T-helper 17 cell (primary cell): ENCODE measurements at regions not wholly inside any gene's neighbourhood (a gene's known extent, or its start where the extent isn't known, plus 50 kb on each side); places are given as distances from the start of the nearest gene placed in this dataset.

Experiments used
- ATAC-seq: fragments of 150-1000 bp; cut with Tn5 transposase; 2 replicates; pipeline ENCODE4 v1.10.0; 2021; ENCODE audit warnings: mild to moderate bottlenecking, moderate library complexity
- DNase-seq, 3 donors: peaks; one replicate each; pipeline versions ENCODE4 v3.0.0 to v3.0.0-alpha.2; 2020 to 2021
- H3K9me3 ChIP-seq: one replicate; pipeline ENCODE4 v1.7.0; 2013; ENCODE audit warnings: low read length, mild to moderate bottlenecking; ENCODE audit not compliant: control insufficient read depth, poor library complexity, severe bottlenecking
- H3K27ac Mint-ChIP-seq: one replicate; pipeline ENCODE4 v1.8.0; 2022; ENCODE audit warnings: mild to moderate bottlenecking, moderate library complexity, mixed read lengths
- H3K27me3 Mint-ChIP-seq: one replicate; pipeline ENCODE4 v1.8.0; 2022; ENCODE audit warnings: mixed read lengths
- H3K36me3 Mint-ChIP-seq: one replicate; pipeline ENCODE4 v1.8.0; 2022; ENCODE audit warnings: low read depth, mixed read lengths
- H3K4me1 Mint-ChIP-seq: one replicate; pipeline ENCODE4 v1.8.0; 2022; ENCODE audit warnings: mild to moderate bottlenecking, mixed read lengths
- H3K4me3 Mint-ChIP-seq: one replicate; pipeline ENCODE4 v1.8.0; 2022; ENCODE audit warnings: mild to moderate bottlenecking, moderate library complexity, mixed read lengths

- DNase-seq (no peak), ATAC-seq (no peak)
- no peaks in the 10 kb centered on the region for H3K4me1 Mint-ChIP-seq
- no peaks in the 10 kb centered on the region for H3K36me3 Mint-ChIP-seq
- no peak overlapping the region for H3K27ac Mint-ChIP-seq
- no peaks in the 10 kb centered on the region for H3K27me3 Mint-ChIP-seq
- H3K9me3 ChIP-seq, result no peaks in the 10 kb centered on the region
- H3K4me3 Mint-ChIP-seq, result no peak overlapping the region
Measured at GRCh38 chr7:41277561-41277960, 425.3 kb downstream of the INHBA start.

DNA sequence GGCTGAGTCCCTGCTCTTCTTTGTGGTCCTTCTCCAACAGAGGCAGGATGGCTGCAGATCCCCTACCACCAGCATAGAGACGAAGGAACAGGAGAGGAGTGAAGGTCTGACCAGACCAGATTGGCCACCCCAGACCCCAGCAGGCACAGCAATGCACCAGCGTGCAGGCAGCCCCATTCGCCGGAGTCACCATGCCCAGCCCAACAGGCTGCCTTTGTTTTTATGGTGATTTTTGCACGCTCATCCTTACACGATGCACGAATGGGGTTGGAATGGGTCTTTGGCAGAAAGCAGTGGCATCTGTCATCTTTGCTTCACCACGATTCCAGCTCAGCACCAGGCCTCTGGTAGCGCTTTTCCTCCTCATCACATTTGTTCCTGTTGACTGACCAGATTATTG, 427.6 kb downstream of the INHBA start:
- ATAC-seq (no peak), DNase-seq (no peak)
- H3K4me3 Mint-ChIP-seq, result no peak overlapping the region
- H3K9me3 ChIP-seq, result no peaks in the 10 kb centered on the region
- H3K27me3 Mint-ChIP-seq, result no peaks in the 10 kb centered on the region
- H3K27ac Mint-ChIP-seq, result no peak overlapping the region
- H3K36me3 Mint-ChIP-seq, result no peaks in the 10 kb centered on the region
- no peaks in the 10 kb centered on the region for H3K4me1 Mint-ChIP-seq

DNA sequence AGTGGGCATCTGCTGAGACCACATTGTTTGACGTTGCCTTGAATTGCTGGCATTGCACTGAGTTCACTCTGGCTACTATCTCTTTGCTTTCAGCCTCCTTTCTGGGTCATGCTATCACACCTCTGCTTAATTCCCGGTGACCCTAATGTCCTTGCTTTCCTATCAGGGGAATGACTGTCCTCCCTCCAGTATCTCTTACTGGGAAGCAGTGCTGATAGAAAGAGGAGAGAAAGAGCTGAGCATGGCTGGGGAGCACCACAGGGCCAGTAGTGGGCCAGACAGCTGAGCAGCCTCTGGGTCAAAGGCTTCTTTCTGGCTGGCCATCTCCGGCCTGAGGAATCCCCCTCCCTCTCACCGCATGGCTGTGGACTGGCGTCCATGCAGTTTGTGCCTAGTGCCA, 428.7 kb downstream of the INHBA start:
- Mint-ChIP-seq H3K27me3 (no peaks in the 10 kb centered on the region), H3K4me3 (no peak overlapping the region), H3K36me3 (no peaks in the 10 kb centered on the region), H3K4me1 (no peaks in the 10 kb centered on the region), H3K27ac (no peak overlapping the region)
- H3K9me3 ChIP-seq, result no peaks in the 10 kb centered on the region
- ATAC-seq (no peak), DNase-seq (no peak)

- no peaks in the 10 kb centered on the region for H3K9me3 ChIP-seq
- ATAC-seq (no peak), DNase-seq (no peak)
- Mint-ChIP-seq H3K36me3 (no peaks in the 10 kb centered on the region), H3K27ac (no peak overlapping the region), H3K27me3 (no peaks in the 10 kb centered on the region), H3K4me3 (no peak overlapping the region), H3K4me1 (no peaks in the 10 kb centered on the region)
Measured at GRCh38 chr7:41272664-41273063, 430.2 kb downstream of the INHBA start.

DNA sequence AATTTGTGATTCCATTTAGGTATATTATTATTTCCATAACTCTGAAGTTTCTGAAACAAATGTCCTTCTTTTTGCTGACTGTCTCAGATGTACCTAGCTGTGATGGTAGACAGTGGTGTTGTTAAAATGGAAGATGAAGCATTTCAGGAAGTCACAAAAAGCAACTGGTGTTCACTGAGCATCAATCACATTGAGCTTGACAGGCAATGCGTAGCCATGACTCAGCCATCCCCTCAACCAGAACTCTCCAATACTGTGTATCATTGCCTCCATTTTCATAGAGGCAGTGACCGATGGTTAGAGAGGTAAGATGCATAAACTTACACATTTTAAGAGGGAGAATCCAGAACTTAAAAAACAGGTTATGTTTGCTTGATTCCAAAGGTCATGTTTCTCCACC, 434.0 kb downstream of the INHBA start:
- H3K9me3 ChIP-seq, result no peaks in the 10 kb centered on the region
- Mint-ChIP-seq H3K4me1 (no peaks in the 10 kb centered on the region), H3K36me3 (no peaks in the 10 kb centered on the region), H3K4me3 (no peak overlapping the region), H3K27ac (no peak overlapping the region), H3K27me3 (no peaks in the 10 kb centered on the region)
- DNase-seq, result no peak
- no peak for ATAC-seq

DNA sequence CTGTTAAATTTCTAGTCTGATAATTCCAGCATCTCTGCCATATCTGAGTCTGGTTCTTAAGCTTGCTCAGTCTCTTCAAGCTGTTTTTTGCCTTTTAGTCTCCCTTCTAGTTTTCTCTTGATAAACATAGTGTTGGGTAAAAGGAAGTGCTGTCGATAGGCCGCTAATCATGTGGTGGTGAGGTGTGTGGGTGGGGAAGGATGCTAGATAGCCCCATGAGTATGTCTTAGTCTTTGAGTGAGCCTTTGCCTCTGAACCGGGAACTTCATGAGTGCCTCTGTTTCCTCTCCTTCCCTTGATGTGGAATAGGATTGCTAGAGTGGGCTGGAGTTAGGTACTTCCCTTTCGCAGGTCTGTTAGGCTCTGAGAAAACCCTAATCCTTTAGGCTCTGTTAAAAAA, 441.8 kb downstream of the INHBA start:
- H3K27me3 Mint-ChIP-seq, result no peaks in the 10 kb centered on the region
- no peak for ATAC-seq
- no peaks in the 10 kb centered on the region for H3K4me1 Mint-ChIP-seq
- H3K27ac Mint-ChIP-seq, result no peak overlapping the region
- no peak overlapping the region for H3K4me3 Mint-ChIP-seq
- H3K36me3 Mint-ChIP-seq, result no peaks in the 10 kb centered on the region
- DNase-seq, result no peak
- H3K9me3 ChIP-seq, result no peaks in the 10 kb centered on the region

- H3K4me1 Mint-ChIP-seq, result no peaks in the 10 kb centered on the region
- H3K4me3 Mint-ChIP-seq, result no peak overlapping the region
- H3K27ac Mint-ChIP-seq, result no peak overlapping the region
- H3K36me3 Mint-ChIP-seq, result no peaks in the 10 kb centered on the region
- no peaks in the 10 kb centered on the region for H3K9me3 ChIP-seq
- no peak for ATAC-seq
- no peak for DNase-seq
- no peaks in the 10 kb centered on the region for H3K27me3 Mint-ChIP-seq
Measured at GRCh38 chr7:41257660-41258059, 445.2 kb downstream of the INHBA start.

GRCh38 chr7:41256186-41256945, 446.5 kb downstream of the INHBA start:
- no peaks in the 10 kb centered on the region for H3K36me3 Mint-ChIP-seq
- ATAC-seq (no peak), DNase-seq (no peak)
- no peak overlapping the region for H3K4me3 Mint-ChIP-seq
- H3K9me3 ChIP-seq, result no peaks in the 10 kb centered on the region
- H3K4me1 Mint-ChIP-seq, result no peaks in the 10 kb centered on the region
- no peaks in the 10 kb centered on the region for H3K27me3 Mint-ChIP-seq
- H3K27ac Mint-ChIP-seq, result no peak overlapping the region

GRCh38 chr7:41255716-41256115, 447.2 kb downstream of the INHBA start:
- Mint-ChIP-seq H3K36me3 (no peaks in the 10 kb centered on the region), H3K4me3 (no peak overlapping the region), H3K27me3 (no peaks in the 10 kb centered on the region), H3K4me1 (no peaks in the 10 kb centered on the region), H3K27ac (no peak overlapping the region)
- no peak for ATAC-seq
- no peak for DNase-seq
- no peaks in the 10 kb centered on the region for H3K9me3 ChIP-seq

DNA sequence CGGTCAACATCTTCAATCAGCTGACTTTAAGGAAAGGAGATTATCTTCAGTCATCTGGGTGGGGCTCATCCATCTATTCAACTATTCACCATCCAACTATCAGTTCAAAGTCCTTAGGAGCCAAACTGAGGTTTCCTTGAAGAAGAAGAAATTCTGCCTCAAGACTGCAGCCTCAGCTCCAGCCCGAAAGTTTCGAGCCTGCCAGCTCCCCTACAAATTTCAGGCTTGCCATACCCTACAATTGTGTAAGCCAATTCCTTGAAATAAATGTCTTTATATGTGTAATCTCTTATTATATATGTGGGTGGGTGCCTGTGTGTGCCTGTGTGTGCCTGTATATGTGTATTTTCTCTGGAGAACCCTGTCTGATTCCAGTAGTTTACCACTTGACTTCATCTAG, 447.8 kb downstream of the INHBA start:
- no peak for DNase-seq
- no peaks in the 10 kb centered on the region for H3K4me1 Mint-ChIP-seq
- no peak for ATAC-seq
- H3K9me3 ChIP-seq, result no peaks in the 10 kb centered on the region
- H3K27ac Mint-ChIP-seq, result no peak overlapping the region
- H3K36me3 Mint-ChIP-seq, result no peaks in the 10 kb centered on the region
- H3K4me3 Mint-ChIP-seq, result no peak overlapping the region
- no peaks in the 10 kb centered on the region for H3K27me3 Mint-ChIP-seq

- H3K36me3 Mint-ChIP-seq, result no peaks in the 10 kb centered on the region
- DNase-seq (no peak), ATAC-seq (no peak)
- no peak overlapping the region for H3K27ac Mint-ChIP-seq
- H3K9me3 ChIP-seq, result no peaks in the 10 kb centered on the region
- no peak overlapping the region for H3K4me3 Mint-ChIP-seq
- H3K27me3 Mint-ChIP-seq, result no peaks in the 10 kb centered on the region
- no peaks in the 10 kb centered on the region for H3K4me1 Mint-ChIP-seq
Measured at GRCh38 chr7:41252957-41253356, 449.9 kb downstream of the INHBA start.

DNA sequence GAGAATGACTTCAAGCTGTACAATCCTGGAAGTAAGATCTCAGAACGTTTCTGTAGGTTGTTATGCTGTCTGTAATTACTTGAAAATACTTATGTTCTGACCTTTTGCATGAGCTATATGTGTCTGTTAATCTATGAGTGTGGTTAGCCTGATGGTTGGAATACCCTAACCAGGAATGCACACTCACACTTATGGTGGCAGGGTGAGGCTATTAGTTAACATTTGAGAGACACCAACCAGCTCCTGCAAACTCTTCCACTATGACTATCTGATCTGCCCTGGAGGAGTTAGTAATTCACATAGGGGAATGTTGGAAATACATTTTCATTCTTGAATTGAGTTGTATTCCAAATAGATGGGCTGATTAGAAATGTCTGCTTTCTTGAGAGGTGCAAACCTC, 450.3 kb downstream of the INHBA start:
- Mint-ChIP-seq H3K36me3 (no peaks in the 10 kb centered on the region), H3K4me1 (no peaks in the 10 kb centered on the region), H3K27me3 (no peaks in the 10 kb centered on the region), H3K4me3 (no peak overlapping the region), H3K27ac (no peak overlapping the region)
- DNase-seq (no peak), ATAC-seq (no peak)
- no peaks in the 10 kb centered on the region for H3K9me3 ChIP-seq

DNA sequence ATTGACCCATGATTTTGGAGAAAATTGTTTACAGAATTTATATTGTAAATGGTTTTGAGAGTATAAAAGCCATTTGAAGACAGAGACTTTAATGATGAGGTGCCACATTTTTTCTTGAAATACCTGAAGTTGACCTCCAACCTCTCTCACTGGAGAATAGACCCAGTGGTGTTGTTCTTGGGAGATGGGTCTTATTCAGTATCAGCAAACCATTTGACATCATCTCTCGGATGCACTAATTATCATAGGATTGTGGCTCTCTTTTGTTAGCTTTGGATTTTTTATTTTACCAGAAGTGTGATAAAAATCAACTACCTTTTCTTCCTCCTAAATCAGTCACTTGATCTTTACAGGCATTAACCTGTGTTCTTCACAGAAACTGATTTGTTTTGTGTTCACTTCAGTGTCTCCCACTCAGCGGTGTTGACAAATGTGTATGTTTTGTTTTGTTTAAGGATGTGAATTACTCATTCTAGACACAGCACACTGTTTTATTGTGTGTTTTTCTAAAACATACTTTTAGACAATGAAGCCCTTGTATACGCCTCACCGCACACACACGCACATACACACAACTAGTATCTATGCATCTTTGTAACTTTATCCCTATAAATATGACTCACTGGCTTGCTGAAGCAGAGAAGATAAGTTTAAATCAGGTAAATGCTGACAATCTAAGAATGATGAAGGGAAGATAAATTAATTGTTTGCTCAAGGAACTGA, 455.6 kb downstream of the INHBA start:
- H3K4me3 Mint-ChIP-seq, result no peak overlapping the region
- ATAC-seq, result no peak
- H3K27me3 Mint-ChIP-seq, result no peaks in the 10 kb centered on the region
- no peak for DNase-seq
- H3K36me3 Mint-ChIP-seq, result no peaks in the 10 kb centered on the region
- H3K27ac Mint-ChIP-seq, result no peak overlapping the region
- no peaks in the 10 kb centered on the region for H3K4me1 Mint-ChIP-seq
- H3K9me3 ChIP-seq, result no peaks in the 10 kb centered on the region

- no peaks in the 10 kb centered on the region for H3K36me3 Mint-ChIP-seq
- no peak overlapping the region for H3K27ac Mint-ChIP-seq
- H3K4me3 Mint-ChIP-seq, result no peak overlapping the region
- no peaks in the 10 kb centered on the region for H3K4me1 Mint-ChIP-seq
- no peak for DNase-seq
- H3K9me3 ChIP-seq, result no peaks in the 10 kb centered on the region
- H3K27me3 Mint-ChIP-seq, result no peaks in the 10 kb centered on the region
- no peak for ATAC-seq
Measured at GRCh38 chr7:41245916-41246315, 457.0 kb downstream of the INHBA start.
